GM18519 (cell line): ENCODE measurements at regions not wholly inside any gene's neighbourhood (a gene's known extent, or its start where the extent isn't known, plus 50 kb on each side); places are given as distances from the start of the nearest gene placed in this dataset.

Experiments
- ATAC-seq: cut with Tn5 transposase; IDR thresholded peaks from one replicate; pipeline ENCODE4 v1.9.1; 2021; ENCODE audit warnings: mild to moderate bottlenecking, moderate library complexity; ENCODE audit not compliant: unreplicated experiment, low FRiP score

GRCh38 chr7:156236936-156237599, 403.5 kb upstream of the RNF32 start:
- no peak for ATAC-seq

DNA sequence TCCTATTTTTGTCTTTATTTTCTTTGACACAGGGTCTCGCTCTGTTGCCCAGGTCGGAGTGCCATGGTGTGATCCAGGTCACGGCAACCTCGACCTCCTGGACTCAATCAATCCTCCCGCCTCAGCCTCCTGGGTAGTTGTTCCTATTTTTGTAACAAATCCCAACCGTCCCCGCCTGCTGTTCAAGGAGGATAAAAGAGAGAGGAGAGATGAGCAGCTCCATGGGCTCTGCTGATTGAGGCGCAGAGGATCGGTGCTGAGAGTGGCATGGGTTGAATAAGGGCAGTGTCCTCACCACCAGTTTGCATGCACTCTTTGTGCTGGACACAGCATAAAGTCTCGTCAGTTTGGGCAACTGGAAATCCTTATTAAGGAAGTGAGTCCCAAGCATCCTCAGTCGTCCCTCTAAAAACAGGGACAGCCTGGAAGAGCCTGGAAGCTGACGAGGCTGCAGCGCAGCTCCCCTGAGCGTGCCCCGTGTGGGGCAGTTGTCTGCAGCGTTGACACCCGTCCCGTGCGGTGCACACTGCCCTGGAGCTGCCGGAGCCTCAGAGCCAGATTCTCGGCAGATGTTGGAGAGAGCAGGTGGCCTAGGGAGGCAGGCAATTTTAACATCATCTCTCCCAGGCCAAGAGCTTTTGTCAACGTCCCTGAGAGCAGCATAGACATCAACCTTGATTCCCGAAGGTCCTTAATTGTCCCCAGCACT, 404.2 kb upstream of the RNF32 start:
- no peak for ATAC-seq

DNA sequence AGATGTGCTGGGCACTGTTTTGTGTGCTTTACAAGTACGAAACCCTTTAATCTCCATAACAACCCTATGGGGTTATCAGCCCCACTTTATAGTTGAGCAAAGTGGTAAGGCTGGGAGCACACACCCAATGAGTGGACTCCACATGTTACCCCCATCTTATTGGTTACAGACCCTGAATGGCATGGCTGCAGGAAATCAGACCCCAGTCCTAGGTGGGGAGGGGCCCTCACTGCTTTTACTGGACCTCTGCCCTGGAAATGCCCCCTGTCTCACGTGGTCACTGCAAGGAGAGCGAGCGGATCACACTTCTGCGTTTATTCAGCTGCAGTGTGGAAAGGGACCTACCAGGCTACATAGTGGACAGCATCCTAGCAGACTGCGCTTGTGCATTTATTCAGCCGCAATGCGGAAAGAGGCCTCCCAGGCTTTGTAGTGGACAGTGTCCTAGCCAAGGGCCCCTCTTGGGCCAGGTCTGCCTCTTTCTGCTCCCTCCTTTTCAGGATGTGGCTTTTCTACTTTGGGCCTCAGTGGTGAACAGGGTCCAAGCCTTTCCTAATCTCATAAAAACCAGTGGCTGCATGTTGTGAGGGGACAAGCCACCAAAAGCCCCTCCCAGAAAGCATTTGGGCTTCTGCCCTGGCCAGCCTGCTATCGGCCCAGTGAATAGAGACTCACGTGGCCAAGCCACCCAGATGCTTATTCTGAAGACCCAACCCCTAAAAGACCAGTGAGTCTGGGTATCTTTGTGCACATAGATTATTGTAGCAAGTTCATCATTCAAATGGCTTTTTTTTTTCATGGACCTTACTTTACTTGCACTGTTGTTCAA, 405.7 kb upstream of the RNF32 start:
- no peak for ATAC-seq

GRCh38 chr7:156234192-156234591, 406.4 kb upstream of the RNF32 start:
- no peak for ATAC-seq

- ATAC-seq = no peak
Observed at GRCh38 chr7:156232931-156233705, 407.5 kb upstream of the RNF32 start.

- no peak for ATAC-seq
Observed at GRCh38 chr7:156230576-156230975, 410.0 kb upstream of the RNF32 start.

GRCh38 chr7:156224833-156225225, 412.6 kb upstream of the SHH start:
- no peak for ATAC-seq

DNA sequence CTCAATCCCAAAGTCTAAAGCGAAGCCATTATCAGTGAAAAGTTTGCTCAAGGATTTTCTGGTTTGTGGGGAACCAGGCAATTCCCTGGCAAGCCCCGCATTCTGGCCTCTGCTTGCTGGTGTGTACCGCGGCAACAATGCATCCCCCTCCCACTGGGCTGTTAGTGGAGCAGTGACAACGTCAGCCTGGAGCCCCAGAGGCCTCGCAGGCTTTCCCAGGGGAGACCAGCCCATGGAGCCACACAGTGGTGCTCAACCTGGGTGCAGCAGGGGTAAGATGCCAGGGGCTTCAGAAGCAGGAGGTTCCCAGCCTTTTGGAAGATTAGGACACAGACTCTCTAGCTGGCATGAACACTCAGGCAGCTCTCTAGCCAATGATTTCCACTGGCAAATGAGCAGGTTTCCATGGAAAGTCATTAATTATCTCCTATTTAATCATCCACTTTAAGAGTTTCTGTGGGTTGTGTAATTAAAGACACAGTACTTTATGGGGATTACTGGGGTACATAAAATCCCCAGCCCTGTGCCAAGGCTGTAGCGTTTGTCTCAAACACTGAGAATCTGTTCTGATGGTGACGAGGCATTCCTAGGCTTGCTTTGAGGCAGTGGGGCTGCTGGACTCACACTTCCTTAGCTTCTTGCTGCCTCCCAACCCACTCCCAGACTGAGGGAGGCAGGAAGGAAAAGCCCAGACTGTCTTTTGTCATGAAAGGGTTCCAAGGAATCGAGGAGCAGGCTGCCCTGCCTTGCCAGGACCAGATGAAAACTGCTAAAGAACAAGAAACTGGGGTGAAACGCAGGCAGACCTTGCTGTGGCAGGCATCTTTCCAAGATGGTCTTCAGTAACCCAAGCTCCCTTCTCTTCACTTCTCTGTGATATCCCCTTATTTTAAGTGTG, 411.9 kb upstream of the SHH start:
- no peak for ATAC-seq

GRCh38 chr7:156222611-156223010, 410.3 kb upstream of the SHH start:
- ATAC-seq = no peak

DNA sequence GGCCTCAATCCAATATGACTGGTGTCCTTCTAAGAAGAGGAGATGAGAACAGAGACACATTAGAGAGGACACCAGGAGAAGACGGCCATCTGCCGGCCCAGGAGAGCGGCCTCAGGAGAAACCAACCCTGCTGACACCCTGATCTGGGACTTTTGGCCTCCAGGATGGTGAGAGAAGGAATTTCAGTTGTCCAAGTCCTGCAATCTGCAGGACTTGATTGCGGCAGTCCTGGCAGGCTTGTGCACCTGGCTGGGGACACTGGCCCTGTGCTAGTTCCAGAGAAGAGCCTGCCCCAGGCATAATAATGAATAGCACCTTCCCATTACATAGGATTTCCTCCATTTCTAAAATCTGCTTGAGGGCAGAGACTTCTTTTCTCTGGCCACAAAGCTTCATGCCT, 409.9 kb upstream of the SHH start:
- ATAC-seq = no peak

GRCh38 chr7:156220701-156221100, 408.4 kb upstream of the SHH start:
- no peak for ATAC-seq

DNA sequence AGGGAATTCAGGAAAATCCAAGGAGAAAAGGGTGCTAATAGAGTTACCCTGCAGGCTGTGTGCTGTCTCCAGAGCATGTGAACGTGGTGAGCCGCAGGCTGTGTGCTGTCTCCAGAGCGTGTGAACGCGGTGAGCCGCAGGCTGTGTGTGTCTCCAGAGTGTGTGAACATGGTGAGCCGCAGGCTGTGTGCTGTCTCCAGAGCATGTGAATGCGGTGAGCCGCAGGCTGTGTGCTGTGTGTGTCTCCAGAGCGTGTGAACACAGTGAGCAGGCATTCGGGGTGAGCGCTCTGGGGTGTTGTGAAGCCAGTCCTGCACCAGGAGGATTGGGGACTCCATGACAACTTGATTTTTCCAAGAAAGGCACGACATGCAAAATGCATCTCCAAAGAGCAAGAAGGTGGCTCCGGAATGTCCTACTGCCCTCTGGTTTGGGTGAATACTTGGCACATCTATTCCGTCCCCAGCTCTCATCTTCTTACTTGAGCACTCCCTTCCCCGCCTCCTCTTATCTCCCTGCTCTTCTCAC, 407.9 kb upstream of the SHH start:
- no peak for ATAC-seq

- ATAC-seq = no peak
Observed at GRCh38 chr7:156219307-156220077, 407.2 kb upstream of the SHH start.

- no peak for ATAC-seq
Observed at GRCh38 chr7:156218544-156219306, 406.5 kb upstream of the SHH start.

- ATAC-seq = no peak
Observed at GRCh38 chr7:156217803-156218202, 405.5 kb upstream of the SHH start.

- ATAC-seq = no peak
Observed at GRCh38 chr7:156209087-156209486, 396.8 kb upstream of the SHH start.

DNA sequence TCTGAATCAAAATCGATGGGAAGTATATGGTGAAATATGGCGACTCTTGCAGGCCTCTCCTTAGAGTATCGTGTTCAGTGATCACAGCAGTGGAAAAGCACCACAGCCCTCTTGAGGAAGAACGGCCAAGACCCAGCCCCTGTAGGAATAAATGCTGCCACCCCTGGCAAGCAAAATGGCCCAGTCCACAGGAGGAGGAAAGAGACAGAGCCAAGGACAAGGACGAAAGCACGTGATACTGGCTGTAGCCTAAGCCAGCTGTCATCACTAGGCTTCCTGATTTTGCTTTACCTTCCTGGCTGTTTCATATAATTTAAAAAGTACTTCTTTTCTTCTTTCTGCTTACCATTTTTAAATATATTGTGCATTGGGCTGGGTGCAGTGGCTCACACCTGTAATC, 395.0 kb upstream of the SHH start:
- ATAC-seq = no peak

GRCh38 chr7:156206174-156206573, 393.9 kb upstream of the SHH start:
- no peak for ATAC-seq
